Liver (tissue), 3 donors: ENCODE measurements at regions not wholly inside any gene's neighbourhood (a gene's known extent, or its start where the extent isn't known, plus 50 kb on each side); places are given as distances from the start of the nearest gene placed in this dataset.

Experiments
- RAD21 ChIP-seq, 2 donors: IDR thresholded peaks; 2 replicates each; pipeline ENCODE4 v1.6.1; 2016; ENCODE audit warnings: antibody characterized with exemption in 2 of 2, mild to moderate bottlenecking in 2 of 2
- TAF1 ChIP-seq: conservative IDR thresholded peaks from 2 replicates; pipeline ENCODE4 v1.6.1; 2016; ENCODE audit warnings: antibody characterized with exemption, mild to moderate bottlenecking
- TF ChIP-seq, protein P1 (sequence below): IDR thresholded peaks from 2 replicates; pipeline ENCODE4 v1.6.1; 2016; ENCODE audit warnings: antibody characterized with exemption
- TF ChIP-seq, protein P2 (sequence below): fragments of 150-350 bp; IDR thresholded peaks from 2 replicates; pipeline ENCODE4 v1.5.1; 2017; ENCODE audit warnings: improper control_type of control experiment, low read depth, low read length; ENCODE audit not compliant: missing input control
- donor health status: healthy.
- donor health status: healthy.

DNA sequence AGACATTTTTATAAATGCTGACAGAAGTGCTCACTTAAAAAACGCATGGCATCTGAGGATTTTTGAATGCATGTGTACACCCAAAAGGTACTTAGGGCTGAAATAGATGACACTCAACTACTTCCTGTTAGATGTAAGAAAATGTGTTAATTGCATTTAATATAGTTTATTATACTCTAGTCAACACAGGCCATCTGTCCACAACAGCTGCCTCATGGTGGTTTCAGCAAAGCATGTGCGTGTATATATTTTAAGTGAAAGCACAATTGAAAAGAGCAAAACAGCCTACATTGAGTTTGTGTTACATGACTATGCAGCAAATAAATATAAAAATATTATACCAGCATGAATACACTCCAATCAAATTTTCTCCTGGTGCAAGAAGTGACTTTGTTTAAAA lies 1233.0 kb upstream of the EYS start:
- TF ChIP-seq, protein P1, sequence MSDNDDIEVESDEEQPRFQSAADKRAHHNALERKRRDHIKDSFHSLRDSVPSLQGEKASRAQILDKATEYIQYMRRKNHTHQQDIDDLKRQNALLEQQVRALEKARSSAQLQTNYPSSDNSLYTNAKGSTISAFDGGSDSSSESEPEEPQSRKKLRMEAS = no peak
- TF ChIP-seq, protein P2, sequence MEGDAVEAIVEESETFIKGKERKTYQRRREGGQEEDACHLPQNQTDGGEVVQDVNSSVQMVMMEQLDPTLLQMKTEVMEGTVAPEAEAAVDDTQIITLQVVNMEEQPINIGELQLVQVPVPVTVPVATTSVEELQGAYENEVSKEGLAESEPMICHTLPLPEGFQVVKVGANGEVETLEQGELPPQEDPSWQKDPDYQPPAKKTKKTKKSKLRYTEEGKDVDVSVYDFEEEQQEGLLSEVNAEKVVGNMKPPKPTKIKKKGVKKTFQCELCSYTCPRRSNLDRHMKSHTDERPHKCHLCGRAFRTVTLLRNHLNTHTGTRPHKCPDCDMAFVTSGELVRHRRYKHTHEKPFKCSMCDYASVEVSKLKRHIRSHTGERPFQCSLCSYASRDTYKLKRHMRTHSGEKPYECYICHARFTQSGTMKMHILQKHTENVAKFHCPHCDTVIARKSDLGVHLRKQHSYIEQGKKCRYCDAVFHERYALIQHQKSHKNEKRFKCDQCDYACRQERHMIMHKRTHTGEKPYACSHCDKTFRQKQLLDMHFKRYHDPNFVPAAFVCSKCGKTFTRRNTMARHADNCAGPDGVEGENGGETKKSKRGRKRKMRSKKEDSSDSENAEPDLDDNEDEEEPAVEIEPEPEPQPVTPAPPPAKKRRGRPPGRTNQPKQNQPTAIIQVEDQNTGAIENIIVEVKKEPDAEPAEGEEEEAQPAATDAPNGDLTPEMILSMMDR = no peak
- TF ChIP-seq RAD21 (IDR thresholded peaks at IDR 0.05) (no peak), TAF1 (no peak)
